ENCODE measurements at regions not wholly inside any gene's neighbourhood (a gene's known extent, or its start where the extent isn't known, plus 50 kb on each side); places are given as distances from the start of the nearest gene placed in this dataset.

DNA sequence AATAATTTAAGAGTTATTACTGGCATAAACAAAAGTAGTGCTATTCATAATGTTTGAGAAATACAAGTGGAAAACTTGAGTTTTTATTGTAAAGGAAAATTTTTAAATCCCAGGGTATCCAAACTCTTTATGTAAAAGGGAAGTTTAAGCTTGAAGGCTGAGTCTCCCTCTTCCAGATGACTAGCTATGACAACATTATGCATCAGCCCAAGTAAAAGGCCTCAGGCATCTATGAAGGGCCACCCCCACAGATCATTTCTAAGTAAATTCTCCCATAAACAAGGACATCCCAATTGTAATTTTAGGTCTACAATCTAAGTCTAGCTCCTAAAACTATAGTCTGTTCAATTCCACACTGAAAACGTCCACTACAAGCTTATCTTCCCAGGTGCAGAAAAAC lies 166.2 kb upstream of the STEAP1 start:
- Mint-ChIP-seq H3K4me1 (no peaks in the 10 kb centered on the region), H3K4me3 (no peak overlapping the region), H3K27me3 (peaks cover 0 to 1% (median 0%) of the 10 kb centered on the region in 5 donors), H3K36me3 (peaks cover 0 to 4% (median 0%) of the 10 kb centered on the region in 3 donors), H3K27ac (no peak overlapping the region), H3K9me3 (peaks cover 0 to 17% (median 4%) of the 10 kb centered on the region in 9 donors)
- DNase-seq, result no peak
- no peak for ATAC-seq
- POLR2A ChIA-PET, result no interaction called here

DNA sequence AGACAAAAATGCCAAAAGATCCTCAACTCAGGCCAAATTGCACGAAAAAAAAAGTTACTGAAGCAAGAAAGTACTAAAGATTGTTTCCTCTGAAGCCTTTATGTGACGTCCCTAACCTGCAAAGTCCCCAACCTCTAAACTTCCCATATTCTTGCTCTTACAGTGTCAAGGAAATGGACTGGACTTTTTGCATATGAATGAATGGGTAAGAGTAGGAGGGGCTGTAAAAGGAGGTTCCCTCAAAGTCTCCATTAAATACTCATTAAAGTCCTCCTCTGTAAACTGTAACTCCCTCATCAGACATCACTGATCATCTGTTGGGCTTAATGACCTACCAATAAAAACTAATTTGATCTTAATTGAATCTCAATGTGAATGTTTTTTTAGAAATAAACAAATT lies 164.8 kb upstream of the STEAP1 start:
- ATAC-seq, result no peak
- POLR2A ChIA-PET, result no interaction called here
- Mint-ChIP-seq H3K36me3 (peaks cover 0 to 4% (median 0%) of the 10 kb centered on the region in 3 donors), H3K27me3 (peaks cover 0 to 1% (median 0%) of the 10 kb centered on the region in 5 donors), H3K9me3 (peaks cover 0 to 14% (median 2%) of the 10 kb centered on the region in 9 donors), H3K4me3 (no peak overlapping the region), H3K4me1 (no peaks in the 10 kb centered on the region), H3K27ac (no peak overlapping the region)
- DNase-seq, result no peak

DNA sequence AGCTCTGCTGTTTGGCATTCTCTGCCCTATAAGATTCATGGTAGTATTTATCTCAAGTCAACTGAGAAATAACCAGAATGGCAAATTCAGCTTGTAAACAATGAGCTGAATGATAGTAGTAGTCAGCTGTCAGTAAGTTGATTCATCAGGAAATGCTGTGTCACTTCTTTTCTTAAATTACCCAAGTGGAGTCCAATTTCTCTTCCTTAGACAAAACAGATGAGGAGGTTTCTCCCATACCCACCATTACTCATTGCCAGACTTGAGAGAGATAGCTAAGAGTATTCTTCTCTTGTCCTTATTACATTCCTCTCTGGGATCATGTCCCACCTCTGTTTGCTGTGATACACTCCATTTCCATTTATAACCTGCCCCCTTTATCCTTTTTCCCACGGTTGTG lies 159.8 kb upstream of the STEAP1 start:
- H3K4me3 Mint-ChIP-seq, result no peak overlapping the region
- ATAC-seq, result no peak
- DNase-seq, result no peak
- no peak overlapping the region for H3K27ac Mint-ChIP-seq
- no peaks in the 10 kb centered on the region for H3K36me3 Mint-ChIP-seq
- H3K9me3 Mint-ChIP-seq, result peaks cover 0 to 28% (median 7%) of the 10 kb centered on the region in 9 donors
- no peaks in the 10 kb centered on the region for H3K4me1 Mint-ChIP-seq
- POLR2A ChIA-PET, result no interaction called here
- H3K27me3 Mint-ChIP-seq, result peaks cover 0 to 1% (median 0%) of the 10 kb centered on the region in 5 donors

DNA sequence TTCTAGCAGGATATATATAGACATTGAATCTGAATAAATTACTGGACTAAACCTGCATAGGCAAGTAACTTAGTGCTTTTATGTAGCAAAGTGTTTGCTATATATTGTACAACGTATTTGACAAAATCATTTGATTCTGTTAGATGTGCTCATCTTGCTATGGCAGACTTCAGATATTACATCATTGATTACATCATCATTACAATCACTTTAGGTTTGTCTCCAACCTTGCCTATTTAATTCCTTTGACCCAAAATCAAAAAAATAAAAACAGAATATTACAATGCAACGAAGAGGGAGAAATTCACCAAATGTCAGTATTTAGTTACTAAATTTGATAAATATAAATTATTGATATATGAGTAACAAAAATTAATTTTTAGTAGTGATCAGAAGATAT lies 155.7 kb upstream of the STEAP1 start:
- H3K27me3 Mint-ChIP-seq, result no peaks in the 10 kb centered on the region
- H3K9me3 Mint-ChIP-seq, result peaks cover 0 to 19% (median 7%) of the 10 kb centered on the region in 9 donors
- no peaks in the 10 kb centered on the region for H3K36me3 Mint-ChIP-seq
- DNase-seq (no peak), ATAC-seq (no peak)
- POLR2A ChIA-PET, result no interaction called here
- no peak overlapping the region for H3K27ac Mint-ChIP-seq
- no peak overlapping the region for H3K4me3 Mint-ChIP-seq
- no peaks in the 10 kb centered on the region for H3K4me1 Mint-ChIP-seq

DNA sequence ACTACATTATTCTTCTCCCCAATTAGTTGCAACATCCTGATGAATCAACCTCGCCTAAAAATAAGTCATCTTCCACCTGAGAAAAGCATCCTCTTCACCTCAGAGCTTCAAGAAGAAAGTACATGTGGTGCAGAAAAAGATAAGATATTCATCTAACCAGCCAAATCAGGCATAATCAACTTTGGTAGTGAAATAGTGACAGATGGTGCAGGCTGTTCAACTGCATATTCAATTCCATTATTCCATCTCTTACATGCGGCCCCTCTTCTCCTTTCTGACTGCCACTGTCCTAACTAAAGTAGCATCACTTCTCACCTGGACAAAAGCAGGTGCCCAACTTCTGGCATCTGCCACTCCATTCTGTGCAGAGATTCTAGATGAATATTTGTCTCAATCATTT lies 148.4 kb upstream of the STEAP1 start:
- no peaks in the 10 kb centered on the region for H3K36me3 Mint-ChIP-seq
- no peaks in the 10 kb centered on the region for H3K4me1 Mint-ChIP-seq
- POLR2A ChIA-PET, result no interaction called here
- peaks cover 0 to 4% (median 0%) of the 10 kb centered on the region in 5 donors for H3K27me3 Mint-ChIP-seq
- peaks cover 0 to 9% (median 0%) of the 10 kb centered on the region in 9 donors for H3K9me3 Mint-ChIP-seq
- no peak overlapping the region for H3K4me3 Mint-ChIP-seq
- DNase-seq, result no peak
- ATAC-seq, result no peak
- no peak overlapping the region for H3K27ac Mint-ChIP-seq

DNA sequence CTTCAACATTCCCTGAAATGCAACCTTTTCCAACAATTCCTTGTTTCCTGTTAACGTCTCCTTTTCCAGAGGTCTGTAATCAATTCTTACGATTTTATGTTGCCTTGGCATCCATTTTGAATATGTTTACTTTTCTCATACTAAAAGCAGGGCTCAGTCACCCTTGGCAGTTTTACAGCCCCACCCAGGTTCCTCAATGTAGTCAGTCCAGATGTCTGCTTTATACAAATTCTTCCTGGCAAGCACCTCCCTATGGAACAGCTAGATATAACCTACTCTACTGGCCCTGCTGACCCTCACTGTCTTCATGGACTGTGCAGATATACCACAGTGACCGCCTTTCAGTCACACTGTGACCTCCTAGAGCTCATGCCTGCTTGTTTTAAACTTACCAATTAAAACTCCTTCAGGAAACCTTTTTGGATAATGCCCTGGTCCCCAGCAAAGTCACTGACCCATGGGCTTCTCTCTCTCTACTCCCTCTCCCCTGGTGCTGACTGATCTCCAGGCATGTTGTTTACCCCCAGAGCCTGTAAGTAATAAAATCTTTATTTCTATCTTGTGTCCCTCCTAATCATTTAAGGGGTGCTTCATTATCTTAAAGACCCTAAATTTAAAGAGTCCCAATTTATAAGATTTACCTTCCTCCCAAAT lies 147.1 kb upstream of the STEAP1 start:
- no peaks in the 10 kb centered on the region for H3K4me1 Mint-ChIP-seq
- POLR2A ChIA-PET, result no interaction called here
- ATAC-seq (no peak), DNase-seq (no peak)
- no peak overlapping the region for H3K27ac Mint-ChIP-seq
- H3K27me3 Mint-ChIP-seq, result peaks cover 0 to 4% (median 0%) of the 10 kb centered on the region in 5 donors
- H3K9me3 Mint-ChIP-seq, result peaks cover 0 to 9% (median 0%) of the 10 kb centered on the region in 9 donors
- no peak overlapping the region for H3K4me3 Mint-ChIP-seq
- no peaks in the 10 kb centered on the region for H3K36me3 Mint-ChIP-seq

DNA sequence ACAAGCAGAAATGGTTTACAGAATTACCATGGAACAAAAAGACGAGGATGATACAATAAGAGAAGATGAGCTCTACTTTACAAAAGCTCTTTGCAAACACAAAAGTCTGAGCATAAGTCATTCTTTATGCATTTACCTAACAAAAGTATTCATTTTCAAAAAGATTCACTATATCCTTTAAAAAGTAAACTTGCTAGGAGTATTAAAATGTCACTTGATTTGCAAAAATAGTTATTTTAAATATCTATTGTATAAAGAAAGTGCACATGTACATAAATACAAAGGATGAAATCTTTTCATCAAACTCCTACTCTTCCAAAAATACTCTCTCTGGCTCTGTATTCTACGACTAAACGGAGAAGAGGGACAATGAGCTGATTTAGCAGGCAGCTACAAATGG lies 146.4 kb upstream of the STEAP1 start:
- POLR2A ChIA-PET, result no interaction called here
- no peak for ATAC-seq
- H3K4me3 Mint-ChIP-seq, result no peak overlapping the region
- H3K36me3 Mint-ChIP-seq, result no peaks in the 10 kb centered on the region
- H3K4me1 Mint-ChIP-seq, result no peaks in the 10 kb centered on the region
- H3K27ac Mint-ChIP-seq, result no peak overlapping the region
- no peak for DNase-seq
- H3K9me3 Mint-ChIP-seq, result peaks cover 0 to 9% (median 0%) of the 10 kb centered on the region in 9 donors
- H3K27me3 Mint-ChIP-seq, result peaks cover 0 to 5% (median 0%) of the 10 kb centered on the region in 5 donors

DNA sequence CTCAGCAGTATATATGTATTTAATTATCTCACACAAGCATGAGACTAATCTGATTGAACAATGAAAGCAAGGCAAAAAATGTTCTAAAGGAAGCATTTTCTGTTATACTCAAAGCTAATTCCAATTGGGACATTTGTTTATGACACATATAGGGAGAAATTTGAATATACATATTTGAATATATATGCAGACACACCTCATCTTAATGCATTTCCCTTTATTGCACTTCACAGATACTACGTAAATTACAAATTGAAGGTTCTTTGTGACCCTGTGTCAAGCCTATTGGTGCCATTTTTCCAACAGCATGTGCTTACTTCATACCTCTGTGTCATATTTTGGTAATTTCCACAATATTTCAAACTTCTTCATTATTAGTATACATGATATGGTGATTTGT lies 132.1 kb upstream of the STEAP1 start:
- Mint-ChIP-seq H3K9me3 (peaks cover 0 to 26% (median under 1%) of the 10 kb centered on the region in 9 donors), H3K4me1 (no peaks in the 10 kb centered on the region), H3K27ac (no peak overlapping the region), H3K4me3 (no peak overlapping the region), H3K36me3 (no peaks in the 10 kb centered on the region), H3K27me3 (peaks cover 0 to 10% (median 0%) of the 10 kb centered on the region in 5 donors)
- POLR2A ChIA-PET, result no interaction called here
- ATAC-seq (no peak), DNase-seq (no peak)

DNA sequence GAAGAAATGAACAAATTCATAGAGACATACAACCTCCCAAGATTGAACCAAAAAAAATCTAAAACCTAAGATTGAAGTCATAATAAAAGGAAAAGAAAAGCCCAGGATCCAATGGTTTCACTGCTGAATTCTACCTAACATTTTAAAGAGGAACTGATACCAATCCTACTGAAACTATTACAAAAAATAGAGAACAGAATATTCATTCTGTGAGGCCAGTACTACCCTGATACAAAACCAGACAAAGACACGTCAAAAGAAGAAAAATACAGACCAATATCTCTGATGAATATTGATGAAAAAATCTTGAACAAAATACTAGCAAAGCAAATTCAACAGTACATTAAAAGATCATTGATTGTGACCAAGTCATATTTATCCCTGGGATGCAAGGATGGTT lies 128.5 kb upstream of the STEAP1 start:
- POLR2A ChIA-PET, result no interaction called here
- no peak for ATAC-seq
- no peak overlapping the region for H3K27ac Mint-ChIP-seq
- no peaks in the 10 kb centered on the region for H3K4me1 Mint-ChIP-seq
- DNase-seq, result no peak
- no peaks in the 10 kb centered on the region for H3K36me3 Mint-ChIP-seq
- H3K27me3 Mint-ChIP-seq, result peaks cover 0 to 10% (median 0%) of the 10 kb centered on the region in 5 donors
- H3K9me3 Mint-ChIP-seq, result peaks cover 0 to 35% (median 5%) of the 10 kb centered on the region in 9 donors
- H3K4me3 Mint-ChIP-seq, result no peak overlapping the region

DNA sequence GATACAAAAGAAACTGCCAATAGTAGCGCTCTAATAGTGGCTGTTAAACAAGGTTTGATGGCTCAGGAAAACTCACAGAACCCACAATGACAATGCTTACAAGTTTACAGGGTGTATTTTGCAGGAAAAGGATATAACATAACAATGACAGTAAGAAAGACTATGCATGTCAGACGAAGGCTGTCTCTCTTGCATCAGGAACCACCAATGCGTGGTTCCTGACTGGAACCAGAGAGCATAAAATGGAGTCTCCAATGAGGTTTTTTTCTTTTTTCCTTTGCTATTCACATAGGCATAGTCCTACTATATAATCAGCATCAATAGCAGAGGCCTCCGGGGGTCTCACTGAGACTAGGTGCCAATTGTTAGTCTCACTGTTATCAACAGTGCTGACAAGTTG lies 120.4 kb upstream of the STEAP1 start:
- POLR2A ChIA-PET, result no interaction called here
- ATAC-seq (no peak), DNase-seq (no peak)
- Mint-ChIP-seq H3K4me1 (no peaks in the 10 kb centered on the region), H3K9me3 (peaks cover 0 to 10% (median 4%) of the 10 kb centered on the region in 9 donors), H3K27me3 (no peaks in the 10 kb centered on the region), H3K36me3 (no peaks in the 10 kb centered on the region), H3K27ac (no peak overlapping the region), H3K4me3 (no peak overlapping the region)

DNA sequence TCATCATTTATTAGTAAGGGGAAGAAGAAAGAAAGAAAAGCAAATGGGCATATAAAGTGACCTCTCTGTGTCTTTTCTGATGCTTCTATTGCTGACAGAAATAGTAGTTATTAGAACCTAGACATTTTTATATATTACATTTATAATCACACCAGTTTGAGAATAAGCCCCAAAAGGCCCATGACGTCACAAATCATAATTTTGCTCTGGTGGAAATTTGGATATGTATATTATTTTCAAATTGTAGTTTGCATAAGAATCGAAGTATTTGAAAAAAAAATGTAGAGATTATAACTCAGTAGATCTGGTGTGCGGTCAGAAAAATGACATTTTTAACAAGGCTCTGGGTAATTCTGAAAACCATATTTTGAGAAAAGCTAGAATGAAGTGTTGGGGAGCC lies 101.2 kb upstream of the STEAP1 start:
- POLR2A ChIA-PET, result no interaction called here
- Mint-ChIP-seq H3K27me3 (no peaks in the 10 kb centered on the region), H3K4me1 (no peaks in the 10 kb centered on the region), H3K9me3 (peaks cover 0 to 19% (median 5%) of the 10 kb centered on the region in 9 donors), H3K36me3 (no peaks in the 10 kb centered on the region), H3K27ac (no peak overlapping the region), H3K4me3 (no peak overlapping the region)
- ATAC-seq, result no peak
- no peak for DNase-seq

DNA sequence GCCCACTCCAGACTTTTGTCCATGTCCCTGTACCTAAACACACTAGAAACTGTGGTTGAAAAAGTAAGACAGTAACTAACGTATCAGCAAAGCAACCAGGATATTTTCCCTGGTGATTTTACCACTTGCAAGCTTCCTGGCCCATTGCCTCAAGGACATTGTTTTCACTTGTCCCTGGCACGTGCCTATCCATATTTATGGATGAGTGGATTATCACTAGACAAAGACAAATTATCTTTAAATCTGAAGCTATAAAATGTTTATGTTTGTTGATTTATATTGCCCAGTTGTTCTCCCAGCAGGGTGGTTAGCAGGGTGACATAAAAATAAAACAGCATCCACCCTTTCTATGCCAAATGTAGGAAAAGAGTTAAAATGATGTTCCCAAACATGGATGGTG lies 93.2 kb upstream of the STEAP1 start:
- DNase-seq (no peak), ATAC-seq (no peak)
- Mint-ChIP-seq H3K4me1 (no peaks in the 10 kb centered on the region), H3K36me3 (no peaks in the 10 kb centered on the region), H3K27me3 (peaks cover 1 to 12% (median 2%) of the 10 kb centered on the region in 5 donors), H3K4me3 (no peak overlapping the region), H3K27ac (no peak overlapping the region), H3K9me3 (no peaks in the 10 kb centered on the region)
- POLR2A ChIA-PET, result no interaction called here

DNA sequence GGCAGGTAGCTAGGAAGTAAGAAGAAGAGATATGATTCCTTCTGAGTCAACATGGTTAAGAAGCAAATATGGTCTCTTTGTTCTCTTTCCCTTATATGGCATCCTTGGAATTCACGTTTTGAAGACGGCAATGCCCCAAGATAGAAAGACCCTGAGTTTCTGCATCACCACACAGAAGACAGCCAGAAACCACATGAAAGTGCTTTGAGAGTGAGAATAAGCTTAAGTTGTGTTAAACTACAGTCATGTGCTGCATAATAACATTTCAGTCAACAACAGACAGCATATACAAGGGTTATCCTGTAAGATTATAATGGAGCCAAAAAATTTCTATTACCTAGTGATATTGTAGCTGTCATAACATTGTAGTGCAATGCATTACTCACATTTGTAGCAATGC lies 89.9 kb upstream of the STEAP1 start:
- Mint-ChIP-seq H3K9me3 (peaks cover 0 to 2% (median 0%) of the 10 kb centered on the region in 9 donors), H3K27ac (no peak overlapping the region), H3K36me3 (no peaks in the 10 kb centered on the region), H3K27me3 (peaks cover 0 to 12% (median 4%) of the 10 kb centered on the region in 5 donors), H3K4me1 (no peaks in the 10 kb centered on the region), H3K4me3 (no peak overlapping the region)
- DNase-seq (no peak), ATAC-seq (no peak)
- POLR2A ChIA-PET, result no interaction called here

DNA sequence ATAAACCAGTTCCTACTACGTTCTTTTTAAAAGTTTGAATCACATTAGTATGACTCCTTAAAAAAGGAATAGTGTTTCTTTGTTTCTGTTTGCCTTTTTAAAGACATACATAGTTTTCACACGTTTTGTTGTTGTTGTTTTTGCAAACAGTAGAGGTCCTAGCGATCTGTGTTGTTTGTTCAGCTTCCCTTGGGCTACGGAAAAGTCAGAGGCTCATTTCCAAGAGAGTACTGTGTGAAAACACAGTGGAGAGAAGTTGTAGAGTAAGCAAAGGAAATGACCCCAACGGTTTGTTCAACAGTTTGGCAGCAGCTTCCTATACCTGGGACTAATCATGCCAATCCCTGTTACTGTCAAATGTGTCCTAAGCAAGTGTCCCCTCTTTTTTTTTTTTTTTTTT lies 87.1 kb upstream of the STEAP1 start:
- POLR2A ChIA-PET, result no interaction called here

More for the DNA sequence above, 87.1 kb upstream of the STEAP1 start:
- no peak for DNase-seq
- Mint-ChIP-seq H3K4me3 (no peak overlapping the region), H3K27ac (no peak overlapping the region), H3K4me1 (no peaks in the 10 kb centered on the region), H3K27me3 (peaks cover 0 to 20% (median 5%) of the 10 kb centered on the region in 5 donors), H3K36me3 (no peaks in the 10 kb centered on the region), H3K9me3 (peaks cover 0 to 7% (median 0%) of the 10 kb centered on the region in 9 donors)
- ATAC-seq, result no peak
